Astrocyte of the hippocampus (primary cell): ENCODE measurements at regions not wholly inside any gene's neighbourhood (a gene's known extent, or its start where the extent isn't known, plus 50 kb on each side); places are given as distances from the start of the nearest gene placed in this dataset.

Source experiments
- DNase-seq: peaks from one replicate; pipeline ENCODE4 v3.0.0; 2011; ENCODE audit warnings: low read depth, low spot score

DNA sequence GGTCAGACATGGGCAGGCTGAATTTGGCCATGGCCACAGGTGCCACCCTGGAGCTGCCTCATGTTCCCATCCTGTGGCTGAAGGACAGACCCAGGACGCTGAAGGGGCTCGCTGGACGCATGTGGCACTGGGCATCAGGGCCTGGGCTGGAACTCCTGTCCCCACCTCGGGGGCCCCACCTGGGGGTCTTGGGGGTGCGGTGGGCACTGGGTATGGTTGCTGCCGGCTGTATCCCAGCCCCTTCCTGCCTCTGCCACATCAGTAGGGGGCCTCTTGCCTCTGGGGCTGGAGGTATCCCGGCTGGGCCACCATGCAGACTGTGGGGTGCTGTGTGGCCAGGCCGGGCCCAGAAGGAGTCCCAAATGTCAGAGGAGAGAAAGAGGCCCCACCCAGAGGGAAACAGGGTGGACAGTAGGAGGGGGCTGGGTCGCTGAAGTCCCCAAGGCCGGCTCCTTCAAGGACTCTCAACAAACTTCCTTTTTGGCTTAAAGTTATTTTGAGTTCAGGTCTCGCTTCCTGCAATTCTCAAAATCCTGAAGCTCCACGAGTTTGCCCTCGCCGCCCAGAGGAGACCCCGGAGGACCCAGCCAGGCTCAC lies 78.7 kb downstream of the SIK1 start:
- DNase-seq: no peak

DNA sequence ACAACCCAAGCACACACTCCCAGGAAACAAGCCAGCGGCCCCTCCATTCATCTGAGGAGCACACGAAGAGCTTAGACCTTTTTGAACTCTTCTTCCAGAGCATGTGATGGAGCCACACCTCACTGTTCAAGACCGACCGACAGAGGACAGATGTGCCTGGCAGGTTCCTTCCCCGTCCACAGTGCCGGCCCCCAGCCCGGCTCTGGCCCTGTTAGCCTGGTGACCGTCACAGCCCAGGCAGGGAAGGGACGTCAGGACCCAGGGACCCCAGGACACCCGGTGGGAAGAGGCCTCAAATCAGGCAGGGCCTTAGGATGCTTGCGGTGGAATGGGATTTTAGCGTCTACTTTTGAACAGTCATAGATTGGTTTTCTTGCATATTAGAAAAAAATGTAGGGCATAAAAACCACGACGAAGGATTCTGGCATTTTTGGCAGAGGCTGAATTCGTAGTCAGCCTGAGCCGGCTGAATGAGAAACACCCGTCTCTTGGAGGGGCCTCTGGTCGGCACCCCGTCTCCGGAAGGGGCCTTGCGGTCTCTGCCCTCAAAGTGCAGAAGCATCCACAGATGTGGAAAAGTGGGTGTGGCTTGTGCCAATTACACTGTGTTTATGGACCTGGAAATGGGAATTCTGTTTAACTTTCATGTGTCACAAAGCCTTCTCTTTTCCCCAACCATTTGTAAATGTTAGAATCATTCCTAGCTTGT lies 79.3 kb downstream of the SIK1 start:
- DNase-seq: no peak

DNA sequence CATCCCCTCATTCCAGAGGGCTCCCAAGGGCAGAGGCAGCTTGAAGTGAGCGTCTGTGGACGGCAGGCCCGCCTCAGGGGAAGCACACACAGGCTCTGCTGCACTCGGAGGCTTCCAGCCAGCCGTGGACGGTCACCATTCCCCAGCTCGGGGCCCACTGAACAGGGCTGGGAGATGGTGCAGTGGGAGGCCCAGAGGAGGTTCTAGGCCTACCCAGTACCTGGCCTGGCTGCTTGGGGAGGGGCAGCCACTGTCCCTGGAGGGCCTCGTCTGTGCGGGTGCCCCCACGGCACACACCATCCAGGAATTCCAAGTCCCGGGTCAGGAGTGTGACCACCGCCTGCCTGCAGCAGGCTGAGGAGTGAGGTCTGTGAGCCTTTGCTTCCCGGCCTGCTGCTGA lies 80.4 kb downstream of the SIK1 start:
- no peak for DNase-seq

DNA sequence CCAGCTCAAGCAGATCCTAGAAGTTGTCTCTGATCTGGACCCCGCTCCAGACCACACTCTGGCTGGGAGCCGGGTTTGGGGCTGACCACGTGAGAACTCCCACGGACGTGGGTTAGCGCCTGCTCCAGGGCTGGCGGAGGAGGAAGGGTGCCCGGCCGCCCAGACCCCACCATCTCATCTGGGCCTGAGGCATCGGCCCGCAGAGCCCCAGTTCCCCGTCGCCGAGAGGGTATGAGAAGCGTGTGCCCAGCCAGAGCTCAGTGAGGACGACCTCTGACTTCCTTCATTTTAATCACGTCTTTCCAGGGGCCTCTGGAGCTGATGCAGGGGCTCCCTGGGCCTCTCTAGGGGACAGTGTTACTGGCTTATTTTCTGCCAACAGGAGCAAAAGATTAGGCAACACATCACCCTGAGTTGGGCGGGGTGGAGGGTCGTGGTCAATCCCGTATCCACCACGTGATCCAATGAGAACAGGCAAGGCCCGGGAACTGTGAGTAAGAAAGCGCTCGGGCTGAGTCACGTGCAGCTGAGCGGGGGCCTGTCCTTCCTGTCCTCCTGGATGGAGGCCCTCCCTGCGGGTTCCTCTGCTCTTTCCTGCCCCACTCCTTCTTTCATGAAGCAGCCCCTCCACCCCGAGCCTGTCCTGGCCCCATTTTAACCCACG lies 81.1 kb downstream of the SIK1 start:
- peak; percentile 33 for DNase-seq

DNA sequence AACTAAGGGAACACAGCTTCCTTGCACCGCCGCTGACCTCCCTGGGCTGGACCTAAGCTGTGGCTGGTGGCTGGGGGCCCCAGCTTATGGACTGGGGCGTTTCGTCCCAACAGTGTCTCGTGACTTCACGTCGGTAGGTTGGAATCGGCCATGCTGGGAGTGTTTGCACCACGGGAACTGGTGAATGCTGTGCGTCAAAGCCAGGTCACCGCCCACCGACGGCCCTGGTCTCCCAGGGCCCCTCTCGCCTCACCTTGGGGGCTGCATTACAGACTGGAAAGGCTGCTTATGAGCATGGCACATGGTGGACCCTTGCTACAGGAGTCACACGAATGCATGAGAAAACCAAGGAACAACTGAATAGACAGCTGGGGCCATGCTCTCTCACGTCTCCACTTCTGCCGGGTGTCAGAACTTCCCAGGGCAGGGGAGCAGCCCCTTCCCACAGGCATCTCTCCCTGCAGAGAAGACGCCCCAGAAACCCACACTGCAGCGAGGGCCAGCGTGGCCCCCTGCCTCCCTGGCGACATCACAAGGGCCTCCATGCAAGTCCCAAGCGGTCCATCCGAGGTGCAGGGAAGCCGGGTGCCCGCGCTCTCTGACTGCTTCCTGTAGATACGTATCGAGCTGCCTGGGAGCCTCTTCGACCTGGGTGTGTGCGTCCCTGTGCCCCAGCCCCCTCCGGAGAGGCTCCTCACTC lies 81.7 kb downstream of the SIK1 start:
- DNase-seq: no peak

DNA sequence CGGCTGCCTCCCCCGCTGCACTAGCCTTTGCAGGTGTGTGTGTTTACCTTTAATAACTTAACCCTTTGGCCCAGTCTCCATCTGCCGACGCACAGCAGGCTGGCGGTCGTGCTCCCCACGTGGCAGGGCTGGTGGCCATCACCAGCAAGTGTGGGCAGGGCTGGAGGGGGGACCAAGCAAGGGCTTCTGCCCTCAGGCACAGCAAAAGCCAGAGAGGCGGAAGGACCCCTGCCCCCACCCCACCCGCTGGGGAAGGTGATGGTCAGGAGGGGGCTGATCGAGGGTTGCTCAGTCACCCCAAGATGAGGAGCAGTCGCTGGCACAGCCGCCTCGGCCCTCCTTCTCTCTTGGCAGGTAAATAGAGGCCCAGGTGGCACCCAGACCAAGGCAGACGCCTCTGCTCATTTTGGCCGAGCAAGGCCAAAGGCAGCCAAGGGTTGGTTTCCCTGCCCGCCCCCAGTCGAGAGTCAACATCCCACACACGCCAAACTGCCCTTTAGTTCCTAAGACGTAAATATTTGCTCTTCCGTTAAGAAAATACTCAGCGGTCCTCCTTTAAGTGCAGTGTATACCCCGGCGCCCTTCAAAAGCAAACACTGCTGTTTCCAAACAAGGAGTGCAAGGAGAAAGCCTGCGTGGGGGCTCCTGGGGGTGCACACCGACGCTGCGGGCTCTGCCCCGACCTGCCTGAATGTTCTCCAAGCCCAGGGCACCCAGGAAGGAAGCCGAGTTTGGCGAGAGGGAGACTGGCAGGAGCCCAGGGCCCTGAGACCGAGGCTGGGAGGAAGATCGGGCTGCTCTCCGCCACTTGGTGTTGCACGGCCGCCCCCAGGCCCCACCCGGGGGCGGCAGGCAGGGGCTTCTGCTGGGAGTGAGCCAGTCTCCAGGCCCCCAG lies 82.7 kb downstream of the SIK1 start:
- no peak for DNase-seq

DNA sequence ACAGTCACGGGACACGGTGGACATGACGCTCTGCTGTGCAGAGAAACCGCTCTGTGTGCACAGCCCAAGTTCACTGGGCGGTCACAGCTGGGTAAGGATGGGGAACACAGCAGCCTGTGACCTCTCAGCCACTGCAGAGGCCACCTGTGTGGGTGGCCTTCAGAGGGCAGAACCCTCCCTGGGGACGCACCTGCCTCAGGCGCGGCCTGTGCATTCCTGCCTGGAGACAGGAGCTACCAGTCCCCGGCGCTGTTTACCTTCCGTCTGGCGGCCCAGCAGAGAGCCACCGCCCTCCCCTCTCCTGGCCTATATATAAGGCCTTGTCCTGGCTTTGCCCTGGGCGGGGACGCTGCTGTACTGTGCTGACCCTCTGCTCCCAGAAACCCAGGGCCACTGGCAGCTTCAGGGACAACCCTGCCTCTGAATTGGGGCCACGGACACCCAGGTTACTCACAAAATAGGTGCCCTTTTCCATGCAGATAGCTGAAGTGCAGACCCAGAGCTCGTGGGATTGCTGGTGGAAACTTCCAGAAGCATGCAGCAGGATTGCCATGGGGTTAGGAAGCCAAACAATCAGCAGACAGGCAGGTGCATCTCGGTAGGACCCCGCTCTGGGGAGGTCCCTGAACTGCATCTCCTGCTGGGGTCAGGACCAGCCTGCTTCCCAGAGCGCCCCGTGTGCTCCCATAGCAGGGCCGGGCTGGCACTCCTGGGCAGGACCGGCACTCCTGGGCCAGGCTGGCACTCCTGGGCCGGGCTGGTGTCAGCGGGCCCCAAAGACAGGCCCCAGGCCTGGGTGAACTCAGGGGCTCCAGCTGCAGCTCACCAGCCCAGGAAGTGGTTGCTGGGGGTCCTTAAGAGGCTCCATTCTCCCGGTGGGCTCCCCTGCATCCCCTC lies 83.6 kb downstream of the SIK1 start:
- DNase-seq: no peak

DNA sequence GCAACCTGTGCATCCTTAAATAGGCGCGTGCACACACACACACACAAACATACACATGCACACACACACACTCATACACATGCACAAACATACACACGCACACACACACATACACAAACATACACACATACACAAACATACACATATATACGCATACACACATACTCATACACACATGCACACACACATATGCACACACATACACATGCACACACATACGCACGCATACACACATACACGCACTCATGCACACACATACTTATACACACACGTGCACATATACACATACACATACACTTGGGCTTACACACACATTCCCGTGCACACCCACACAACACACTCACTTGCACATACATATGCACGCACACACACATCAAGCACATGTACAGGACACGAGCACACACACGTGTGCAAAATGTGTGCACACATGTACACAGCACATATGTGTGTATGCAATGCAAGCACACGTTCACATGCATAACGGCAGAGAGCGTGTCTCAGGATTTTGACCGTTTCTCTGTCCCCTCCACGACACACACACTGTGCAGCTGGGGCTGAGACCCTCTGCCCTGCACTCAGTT lies 84.5 kb downstream of the SIK1 start:
- DNase-seq: no peak

DNA sequence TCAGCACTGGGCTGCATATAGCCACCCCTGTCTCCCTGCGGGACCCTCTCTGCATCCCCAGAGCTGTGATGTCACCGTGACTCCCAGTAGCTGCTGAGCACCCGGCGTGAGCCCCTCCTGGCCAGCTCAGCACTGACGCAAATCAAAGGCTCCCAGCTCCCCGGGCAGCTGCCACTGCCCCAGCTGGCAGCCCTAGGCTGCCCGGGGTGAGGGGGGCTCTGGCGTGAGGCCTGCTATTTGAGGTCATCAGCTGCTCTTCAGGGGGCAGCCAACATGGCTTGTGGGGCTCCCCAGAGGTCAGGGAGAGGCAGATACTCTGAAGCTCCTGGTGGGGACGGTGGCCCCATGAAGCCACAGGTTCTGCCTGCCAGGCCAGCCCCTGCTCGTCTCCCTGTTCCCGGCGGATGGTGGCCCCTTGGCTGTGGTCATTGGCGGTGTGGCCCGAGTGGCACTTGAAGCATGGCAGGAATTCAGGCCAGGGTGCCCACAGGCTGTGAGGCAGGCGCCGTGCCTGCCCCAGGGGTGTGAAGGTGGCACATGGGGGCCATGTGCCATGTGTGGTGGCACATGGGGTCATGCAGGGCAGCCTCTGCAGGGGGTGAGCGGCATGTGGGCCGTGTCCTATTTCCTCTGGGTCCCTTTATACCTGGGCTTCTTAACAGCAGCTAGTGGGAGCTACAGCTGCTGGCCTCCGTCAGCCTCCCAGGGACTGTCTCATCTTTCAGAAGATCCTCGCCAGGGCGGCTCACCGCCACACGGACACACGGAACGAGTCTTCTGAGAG lies 85.4 kb downstream of the SIK1 start:
- DNase-seq: peak; percentile 35

DNA sequence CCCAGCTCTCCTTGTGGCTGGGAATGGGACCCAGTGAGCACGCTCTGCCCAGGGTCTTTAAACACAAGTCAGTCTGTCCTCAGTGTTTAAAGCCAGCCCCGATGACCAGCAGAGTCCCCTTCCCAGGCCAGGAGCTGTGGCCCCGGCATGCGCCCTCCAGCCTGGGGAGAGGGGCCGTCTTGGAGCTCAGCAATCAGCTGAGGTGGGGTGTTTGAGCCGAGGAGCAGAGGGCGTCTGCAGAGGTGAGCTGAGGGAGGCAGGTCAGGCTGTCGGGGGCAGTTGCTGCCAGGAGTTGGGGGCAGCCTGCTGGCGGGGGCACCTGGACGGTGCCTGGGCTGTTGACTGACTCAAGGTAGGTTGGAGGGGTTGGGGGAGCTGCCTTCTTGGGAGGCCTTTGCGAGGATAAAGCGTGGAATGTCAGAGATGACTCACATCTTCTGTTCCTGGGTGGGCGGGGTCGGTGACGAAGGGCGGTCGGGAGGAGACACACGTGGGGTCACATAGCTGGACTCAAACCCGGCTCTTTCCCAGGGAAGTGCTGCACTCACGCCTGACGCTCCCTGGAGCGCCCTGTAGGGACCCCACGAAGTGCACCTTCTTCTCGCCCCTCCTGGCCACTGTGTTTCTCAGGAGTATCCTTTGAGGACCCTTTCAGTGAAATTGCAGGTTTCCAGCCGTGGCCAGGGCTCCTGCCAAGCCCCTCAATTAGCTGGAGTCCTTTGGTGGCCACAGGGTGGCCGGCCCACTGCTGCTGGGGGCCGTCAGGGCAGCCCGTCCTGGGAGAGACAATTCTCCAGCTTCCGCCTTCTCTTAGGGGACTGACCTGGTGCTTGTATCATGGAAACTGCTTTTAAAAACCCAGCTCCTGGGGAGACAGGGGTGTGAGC lies 86.2 kb downstream of the SIK1 start:
- peak; percentile 93 for DNase-seq

DNA sequence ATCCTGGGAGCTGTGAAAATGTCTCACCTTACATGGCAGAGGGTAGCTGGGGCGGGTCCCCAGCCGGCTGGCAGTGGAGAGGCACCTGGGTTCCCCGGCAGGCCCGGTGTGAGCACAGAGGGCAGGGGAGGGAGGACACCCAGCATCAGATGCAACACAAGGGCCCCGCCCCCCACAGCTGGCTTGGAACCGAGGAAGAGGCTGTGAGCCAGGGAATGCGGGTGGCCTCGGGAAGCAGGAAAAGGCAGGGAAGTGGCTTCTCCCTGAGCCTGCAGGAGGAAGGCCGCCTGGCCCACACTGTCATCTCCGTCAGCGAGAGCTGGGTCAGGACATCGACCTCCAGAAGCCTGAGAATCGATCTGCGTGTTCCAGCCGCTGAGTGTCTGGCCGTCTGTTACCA lies 87.3 kb downstream of the SIK1 start:
- no peak for DNase-seq

DNA sequence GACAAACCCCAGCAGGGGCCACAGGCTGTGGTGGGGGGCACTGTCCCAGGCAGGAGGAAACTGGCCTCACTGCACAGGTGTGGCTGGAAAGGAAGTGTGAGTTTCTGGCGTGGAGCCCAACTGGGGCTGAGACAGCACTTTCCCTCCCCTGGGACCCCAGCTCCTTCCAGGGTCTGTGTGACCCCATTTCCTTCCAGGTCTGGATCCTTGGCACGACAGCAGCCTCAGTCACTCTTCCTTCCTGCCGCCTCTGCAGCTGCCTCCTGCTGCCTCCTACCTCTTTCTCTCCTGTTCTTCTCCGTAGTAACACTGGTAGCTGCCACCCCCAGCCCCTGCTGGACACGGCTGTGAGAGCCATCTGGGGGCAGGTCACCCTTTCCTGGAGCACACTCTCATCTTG lies 88.0 kb downstream of the SIK1 start:
- no peak for DNase-seq

DNA sequence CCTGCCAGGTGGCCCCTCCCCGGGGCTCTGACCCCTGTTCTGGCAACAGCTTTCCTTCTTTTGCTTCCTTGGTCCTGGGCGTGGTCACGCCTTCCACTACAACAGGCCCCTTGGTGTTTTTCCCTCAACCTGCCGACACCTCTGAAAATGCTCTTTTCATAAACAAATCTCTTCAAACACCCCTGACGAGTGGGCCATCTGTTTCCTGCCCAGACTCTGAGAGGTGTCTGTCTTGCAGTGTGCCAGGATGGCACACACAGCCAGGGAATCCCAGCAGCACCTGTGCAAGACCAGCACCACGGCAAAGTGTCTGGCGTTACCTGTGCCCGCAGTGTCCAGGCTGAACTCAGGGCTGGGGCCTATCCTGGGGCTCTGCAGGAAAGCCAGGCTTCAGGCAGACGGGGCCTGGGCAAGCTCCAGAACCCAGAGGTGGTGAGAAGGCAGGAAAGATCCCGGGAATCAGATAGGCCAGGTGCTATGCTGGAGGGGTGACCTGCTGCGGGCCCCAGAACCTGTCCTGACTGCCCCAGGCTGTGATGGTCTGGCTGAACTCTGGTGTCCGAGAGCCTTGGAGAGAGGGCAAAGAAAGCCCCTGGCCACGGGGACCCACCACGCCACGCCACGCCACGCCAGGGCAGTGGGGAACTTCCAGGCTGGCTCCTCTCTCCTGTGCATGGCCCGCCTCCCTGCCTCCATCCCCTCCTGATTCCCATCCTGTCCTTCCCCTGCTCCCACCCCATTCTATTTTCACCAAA lies 88.9 kb downstream of the SIK1 start:
- no peak for DNase-seq

DNA sequence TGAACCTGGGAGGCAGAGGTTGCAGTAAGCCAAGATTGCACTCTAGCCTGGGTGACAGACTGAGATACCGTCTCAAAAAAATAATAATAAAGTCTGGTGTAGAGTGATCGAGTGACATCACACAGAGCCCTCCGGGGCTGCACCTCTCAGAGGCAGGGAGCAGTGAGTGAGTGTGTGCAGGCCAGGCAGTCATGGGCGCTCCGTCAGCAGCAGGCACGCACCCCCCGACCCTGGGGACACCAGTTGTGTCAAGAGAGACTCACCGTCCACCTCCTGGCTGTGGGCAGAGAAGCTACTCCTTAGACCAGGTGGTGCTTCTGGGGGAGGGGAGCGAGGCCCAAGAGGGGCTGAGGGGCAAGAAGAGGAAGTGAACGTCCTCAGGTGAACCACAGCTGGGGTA lies 91.8 kb downstream of the SIK1 start:
- DNase-seq: no peak

DNA sequence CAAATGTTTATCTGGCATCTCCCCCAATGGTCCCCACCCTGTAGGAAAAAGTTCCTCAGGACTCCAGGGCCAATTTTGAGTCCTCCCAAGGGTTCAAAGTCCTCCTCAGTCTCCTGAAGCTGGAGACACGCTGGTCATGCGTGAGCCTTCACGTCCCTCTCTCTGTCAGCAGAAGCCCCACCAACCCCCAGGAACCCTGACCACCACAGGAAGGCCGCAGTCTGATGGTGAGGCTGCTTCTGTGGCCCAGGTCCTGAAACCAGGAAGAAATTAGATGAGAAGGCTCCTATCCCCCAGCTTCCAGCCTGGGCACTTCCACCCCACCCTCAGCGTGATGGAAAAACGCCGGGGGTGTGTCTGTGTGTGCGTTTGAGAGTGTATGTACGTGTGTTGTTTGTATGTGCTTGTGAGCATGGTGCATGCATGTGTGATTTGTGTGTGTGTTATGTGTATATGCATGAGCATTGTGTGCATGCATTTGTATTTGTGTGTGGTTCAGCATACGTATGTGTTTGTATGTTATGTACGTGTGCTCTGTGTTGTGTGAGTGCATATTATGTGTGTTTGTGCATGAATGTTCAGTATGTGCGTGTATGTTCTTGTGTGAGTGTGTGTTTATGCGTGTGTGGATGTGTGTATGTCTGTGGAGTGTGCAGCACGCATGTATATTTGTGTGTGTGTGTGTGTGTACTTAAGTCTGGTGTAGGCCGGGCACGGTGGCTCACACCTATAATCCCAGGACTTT lies 92.5 kb downstream of the SIK1 start:
- no peak for DNase-seq

DNA sequence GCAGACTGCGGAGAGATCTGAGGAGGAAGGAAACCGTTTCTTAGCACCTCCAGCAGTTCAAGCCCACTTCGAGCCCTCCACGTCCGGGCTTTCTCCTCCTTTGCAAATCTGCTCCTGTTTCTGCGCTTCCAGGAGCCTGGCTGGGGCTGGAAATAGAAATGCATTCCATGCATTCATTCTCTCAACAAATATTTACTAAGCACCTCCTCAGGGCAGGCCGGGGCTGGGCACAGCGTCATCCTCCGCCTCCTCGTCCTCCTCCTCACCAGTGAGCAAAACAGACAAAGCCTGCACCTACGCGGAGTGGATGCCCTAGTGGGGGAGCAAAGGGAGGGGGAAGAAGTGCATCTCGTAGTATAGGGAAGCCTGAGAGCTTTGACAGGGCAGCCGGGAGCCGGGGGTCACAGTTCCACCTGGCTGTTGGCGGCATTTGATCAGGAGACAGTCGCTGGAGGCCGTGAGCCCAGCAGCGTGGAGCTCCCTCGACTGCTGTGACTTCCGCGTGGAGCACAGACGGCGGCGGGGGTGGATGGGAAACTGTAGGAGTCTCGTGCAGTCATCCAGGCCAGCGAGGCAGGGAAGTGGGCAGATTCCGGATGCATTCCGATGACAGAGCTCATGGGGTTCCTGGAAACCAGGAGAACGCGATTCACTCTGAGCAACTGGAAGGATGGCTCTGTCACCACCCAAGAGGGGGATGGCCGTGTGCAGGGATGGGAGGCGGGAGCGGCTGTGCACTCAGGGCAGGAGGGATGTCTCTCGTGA lies 93.5 kb downstream of the SIK1 start:
- peak; percentile 93 for DNase-seq
